ENCODE measurements at regions not wholly inside any gene's neighbourhood (a gene's known extent, or its start where the extent isn't known, plus 50 kb on each side); places are given as distances from the start of the nearest gene placed in this dataset.

DNA sequence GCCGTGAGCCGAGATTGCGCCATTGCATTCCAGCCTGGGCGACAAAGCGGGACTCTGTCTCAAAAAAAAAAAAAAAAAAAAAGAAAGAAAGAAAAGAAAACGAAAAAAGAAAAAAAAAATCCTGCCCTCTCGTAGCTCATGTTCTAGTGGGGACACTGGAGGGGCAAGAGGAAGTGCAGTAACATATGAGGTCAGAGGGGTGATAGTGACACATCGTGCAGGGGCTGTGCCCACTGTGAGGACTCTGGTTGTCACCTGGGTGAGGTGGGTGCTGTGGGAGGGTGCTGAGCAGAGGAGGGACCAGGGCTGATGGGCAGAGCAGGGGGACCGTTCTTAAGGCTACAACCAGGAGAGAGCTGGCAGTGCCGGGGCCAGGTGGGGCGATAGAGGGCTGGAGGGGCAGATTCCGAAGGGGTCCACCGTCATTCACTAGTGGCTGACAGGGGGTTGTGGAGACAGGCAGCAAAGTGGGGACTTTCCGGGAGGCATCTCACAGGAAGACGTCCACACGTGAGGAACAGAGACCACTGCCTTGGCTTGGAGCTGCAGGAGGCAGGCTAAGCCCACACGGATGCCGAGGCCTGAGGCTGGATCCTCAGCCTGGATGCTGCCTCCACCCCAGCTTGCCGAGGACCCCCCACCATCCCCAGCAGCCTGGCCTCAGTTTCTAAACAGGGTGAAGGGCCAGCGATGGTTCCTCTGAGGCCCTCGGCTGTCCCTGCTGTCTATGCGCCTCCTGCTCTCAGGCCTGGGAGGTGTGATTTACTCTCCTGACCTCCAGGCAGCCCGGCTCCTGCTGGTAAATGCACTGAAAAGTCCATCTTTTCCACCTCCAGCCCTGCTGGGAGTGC is 154.3 kb upstream of the IQSEC1 start:
- no peak for DNase-seq (ENCODE audit: low spot score)

DNA sequence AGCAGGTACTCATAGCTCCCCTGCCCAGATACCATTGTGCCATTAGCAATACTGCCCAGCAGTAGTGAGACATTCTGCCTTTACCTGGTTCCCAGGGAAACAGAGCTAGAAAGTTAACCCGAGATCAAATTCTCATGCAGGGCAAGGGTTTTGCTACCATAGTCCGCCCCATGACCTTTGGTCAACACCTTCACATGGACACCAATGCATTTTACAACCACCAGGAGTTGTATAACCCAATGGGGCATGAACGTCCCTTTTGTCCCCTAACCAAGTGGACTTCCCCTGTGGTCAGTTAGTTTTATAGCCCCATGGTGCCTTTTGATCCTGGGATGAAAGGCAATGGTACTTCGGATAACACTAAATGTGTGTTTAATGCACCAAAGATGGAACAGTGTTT is 151.7 kb upstream of the IQSEC1 start:
- DNase-seq (ENCODE audit: low spot score): peak; percentile 55

DNA sequence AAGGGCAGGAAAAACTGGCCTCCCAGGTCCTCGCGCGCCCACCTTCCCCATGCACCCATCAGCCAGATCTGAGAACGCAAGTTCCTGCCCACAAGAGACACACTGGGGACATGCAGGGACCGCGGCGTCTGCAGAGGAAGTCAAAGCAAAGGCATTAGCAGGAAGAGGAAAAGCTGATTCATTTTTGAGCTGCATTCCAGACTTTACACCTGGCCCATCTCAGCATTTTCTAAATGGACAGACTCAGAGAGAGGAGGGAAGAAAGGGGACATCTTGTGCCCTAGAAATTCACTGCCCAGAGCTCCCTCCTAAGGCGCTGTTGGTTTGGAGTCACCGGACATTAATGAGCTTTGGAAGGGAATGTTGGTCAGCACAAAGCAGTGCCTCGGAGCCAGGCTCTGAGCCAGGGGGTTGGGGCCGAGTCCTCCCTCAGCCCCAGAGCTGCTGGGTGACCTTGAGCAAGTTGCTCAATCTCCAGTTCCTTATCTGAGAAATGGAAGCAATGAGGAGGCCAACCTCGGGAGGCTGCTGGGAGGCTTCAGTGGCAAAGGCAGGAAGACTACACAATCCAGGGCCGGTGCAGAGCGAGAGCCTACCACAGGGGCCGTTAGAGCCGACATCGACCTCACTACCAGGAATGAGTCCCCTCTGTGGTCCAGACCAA is 150.5 kb upstream of the IQSEC1 start:
- DNase-seq (ENCODE audit: low spot score): no peak

DNA sequence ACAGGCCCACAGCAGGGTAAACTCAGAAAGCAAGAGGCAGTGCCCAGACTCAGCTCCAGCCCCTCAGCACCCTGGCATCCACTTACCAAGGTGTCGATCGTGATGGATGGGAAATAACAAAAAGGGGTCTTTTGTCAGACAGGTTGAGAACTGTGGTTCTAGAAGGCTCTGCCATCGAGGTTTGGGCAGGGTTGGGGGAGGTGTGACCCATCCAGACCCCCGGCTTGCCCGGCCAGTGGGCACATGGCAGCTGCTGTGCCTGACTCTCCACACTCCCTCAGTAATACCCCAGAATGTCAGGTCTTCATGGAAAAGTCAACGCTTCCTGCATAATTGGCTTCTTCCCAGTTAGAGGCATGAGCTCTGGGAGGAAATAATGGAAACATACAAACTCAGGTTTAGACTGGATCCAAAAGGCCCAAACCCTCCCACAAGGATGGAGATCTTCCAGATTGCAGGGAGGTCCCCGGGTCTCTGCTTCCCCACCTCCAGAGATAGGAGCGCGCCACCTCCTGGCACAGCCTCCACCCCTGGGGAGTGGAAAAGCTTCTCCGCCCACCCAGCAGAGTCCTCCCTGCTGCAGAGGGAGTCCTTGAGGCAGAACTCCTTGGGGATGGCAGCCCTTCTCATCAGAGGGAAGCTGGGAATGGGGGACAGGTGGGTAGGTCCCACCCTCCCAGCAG is 149.8 kb upstream of the IQSEC1 start:
- DNase-seq (ENCODE audit: low spot score): no peak

DNA sequence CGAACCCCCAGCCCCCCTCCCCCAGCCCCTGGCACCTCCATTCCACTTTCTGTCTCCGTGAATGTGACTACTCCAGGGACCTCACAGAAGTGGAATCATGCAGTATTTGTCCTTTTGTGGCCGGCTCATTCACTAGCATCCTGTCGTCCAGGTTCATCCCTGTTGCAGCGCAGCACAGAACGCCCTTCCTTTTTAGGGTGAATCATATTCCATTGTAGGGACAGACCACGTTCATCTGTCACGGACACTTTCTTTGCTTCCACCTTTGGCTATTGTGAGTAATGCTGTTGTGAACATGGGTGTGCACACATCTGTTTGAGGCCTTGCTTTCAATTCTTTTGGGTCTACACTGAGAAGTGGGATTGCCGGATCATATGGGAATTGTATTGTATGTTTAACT is 148.9 kb upstream of the IQSEC1 start:
- DNase-seq (ENCODE audit: low spot score): no peak

DNA sequence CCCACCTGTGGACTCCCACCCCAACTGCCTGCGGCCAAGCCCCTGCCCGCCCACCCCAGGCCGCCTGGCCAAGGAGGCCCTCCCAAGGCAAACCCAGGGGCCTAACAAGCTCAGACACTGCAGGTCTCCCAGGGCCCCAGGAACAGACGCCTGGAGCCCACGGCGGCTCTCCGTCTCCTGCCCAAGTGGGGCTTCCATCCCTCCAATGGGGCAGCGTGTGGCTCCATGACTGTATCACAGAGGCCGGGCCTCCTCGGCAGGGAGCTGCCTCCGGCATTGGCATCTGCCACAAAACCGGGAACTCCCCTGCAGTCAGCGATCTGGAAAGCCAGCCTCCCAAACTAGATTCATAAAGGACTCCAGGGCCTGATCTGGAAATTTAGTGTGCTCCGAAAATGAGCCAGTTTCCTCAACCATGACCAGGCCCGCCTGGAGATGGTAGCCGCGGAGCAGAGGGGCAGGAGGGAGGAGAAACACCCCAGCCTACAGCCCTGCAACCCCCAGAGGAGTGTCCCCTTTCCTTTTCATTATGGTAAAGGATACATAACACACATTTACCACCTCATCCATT is 148.3 kb upstream of the IQSEC1 start:
- no peak for DNase-seq (ENCODE audit: low spot score)

DNA sequence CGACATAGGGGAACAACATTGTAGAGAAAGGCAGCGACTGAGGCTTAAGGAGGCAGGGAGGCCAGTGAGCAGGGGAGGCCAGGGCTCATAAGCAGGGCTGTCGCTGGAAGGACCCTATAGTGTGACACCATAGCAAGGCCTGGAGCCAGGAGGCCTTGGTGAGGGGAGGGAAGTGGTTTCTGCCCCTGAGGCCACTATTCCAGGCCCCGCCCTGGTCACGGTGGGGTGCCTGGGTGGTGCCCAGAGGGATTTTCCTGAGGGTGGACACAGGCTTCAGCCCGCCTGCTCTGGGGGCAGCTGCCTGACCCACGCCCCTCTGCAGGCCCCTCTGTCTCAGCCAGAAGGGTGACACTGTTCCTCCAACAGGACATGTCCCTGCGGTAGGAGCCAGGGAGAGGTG is 147.8 kb upstream of the IQSEC1 start:
- no peak for DNase-seq (ENCODE audit: low spot score)

DNA sequence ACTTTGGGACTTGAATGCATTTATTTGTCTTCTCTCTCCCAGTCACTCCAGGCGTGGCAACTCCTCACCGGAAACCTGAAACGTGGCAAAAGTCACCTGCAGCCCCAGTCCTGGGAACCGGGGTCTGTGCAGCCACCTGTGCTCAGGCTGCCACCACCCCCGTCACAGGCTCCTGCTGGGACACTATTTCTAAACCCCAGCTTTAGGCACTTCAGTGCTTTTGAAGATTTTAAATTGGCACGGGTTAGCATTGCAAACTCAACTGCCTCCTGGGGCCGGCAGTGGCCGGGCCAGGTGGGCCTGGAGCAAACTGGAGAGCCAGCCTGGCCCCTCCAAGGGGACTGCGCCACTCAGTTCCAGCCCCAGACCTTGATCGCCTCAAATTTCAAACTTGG is 146.7 kb upstream of the IQSEC1 start:
- no peak for DNase-seq (ENCODE audit: low spot score)

DNA sequence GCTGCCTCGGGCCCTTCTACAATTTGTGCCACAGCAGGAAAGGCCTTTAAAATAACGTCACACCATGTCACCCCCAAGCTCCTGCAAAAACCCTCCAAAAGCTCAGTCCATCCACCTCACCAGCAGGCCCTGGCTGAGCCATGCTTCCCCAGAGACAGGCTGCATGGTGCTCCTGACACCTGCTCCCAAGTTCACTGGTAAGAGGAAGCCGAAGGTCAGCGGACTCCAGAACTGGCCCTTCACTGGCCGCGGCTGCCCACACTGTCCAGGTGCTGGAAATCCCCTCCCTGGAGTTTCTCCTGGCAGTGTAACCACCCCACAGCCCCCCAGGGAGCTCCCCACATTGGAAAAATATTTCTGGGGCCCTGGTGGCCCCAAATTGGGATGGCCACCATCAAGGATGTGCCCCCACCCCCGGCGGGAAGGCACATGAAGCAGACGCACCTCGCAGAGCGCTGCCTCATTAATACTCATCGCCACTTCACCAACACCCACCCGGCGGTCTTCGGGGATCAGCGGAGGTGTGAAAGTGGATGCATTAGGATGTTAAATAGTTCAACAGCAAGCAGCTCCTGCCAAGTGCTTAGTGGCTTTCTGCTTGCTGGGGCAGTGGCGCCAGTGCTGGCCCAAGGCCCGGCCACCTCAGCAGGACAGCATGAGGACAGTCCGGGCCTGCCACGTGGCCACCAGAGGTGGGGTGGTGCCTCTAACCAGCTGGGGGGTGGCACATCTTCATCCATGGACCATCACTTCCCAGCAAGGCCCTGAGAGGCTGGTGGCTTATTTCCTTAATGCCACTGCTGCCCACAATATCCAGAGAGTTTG is 146.1 kb upstream of the IQSEC1 start:
- DNase-seq (ENCODE audit: low spot score): no peak

DNA sequence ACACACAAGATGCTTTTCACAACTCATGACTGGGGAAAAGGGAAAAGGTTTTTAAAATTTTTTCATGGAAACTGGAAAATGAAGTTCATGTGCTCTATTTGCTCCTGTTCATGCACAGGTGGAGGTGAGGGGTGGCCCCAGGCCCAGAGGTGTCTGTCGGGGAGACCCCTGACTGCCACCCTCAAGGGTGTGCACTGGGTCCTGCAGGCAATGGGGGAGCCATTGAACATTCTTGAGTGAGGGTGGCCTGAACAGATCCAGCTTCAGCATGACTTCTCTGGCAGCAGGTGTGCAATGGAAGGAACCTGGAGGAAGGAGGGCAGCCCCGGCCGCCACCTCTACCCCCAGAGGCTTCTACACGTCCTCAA is 145.3 kb upstream of the IQSEC1 start:
- no peak for DNase-seq (ENCODE audit: low spot score)

DNA sequence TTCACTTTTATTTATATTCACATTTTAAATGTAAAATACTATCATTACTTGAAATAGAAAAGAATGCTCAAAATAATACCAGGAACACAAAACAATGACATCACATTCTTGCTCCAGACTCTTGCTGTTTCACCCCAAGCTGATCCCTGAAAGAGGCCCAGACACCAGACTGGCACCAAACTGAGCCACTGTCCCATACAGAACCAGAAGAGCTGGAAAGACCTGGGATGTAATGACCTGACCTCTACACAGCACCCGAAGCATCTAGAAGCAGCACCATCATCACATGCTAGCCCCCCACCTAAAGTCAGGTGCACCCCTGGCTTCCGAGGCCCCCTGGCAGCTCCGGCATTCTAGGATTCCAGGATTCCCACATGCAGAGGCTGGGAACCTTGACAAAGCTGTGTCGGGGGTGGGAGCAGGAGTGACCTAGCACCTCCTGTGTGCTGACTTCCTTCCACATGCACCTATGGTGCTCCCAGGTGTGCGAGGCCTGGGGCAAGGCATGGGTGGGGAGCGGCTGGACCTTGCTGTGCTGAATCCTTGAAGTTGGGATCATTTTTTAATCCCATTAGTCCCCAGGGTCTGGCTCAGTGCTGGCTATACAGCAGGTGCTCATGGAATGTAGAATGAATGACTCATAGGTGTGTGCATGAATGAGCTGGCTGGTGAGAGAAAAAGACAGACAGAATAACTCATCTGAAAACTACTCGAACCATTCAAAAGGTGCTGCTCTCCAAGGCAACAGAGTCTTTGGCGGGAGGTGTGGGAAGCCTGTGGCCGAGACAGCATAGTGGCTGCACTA is 144.7 kb upstream of the IQSEC1 start:
- peak; percentile 85 for DNase-seq (ENCODE audit: low spot score)

DNA sequence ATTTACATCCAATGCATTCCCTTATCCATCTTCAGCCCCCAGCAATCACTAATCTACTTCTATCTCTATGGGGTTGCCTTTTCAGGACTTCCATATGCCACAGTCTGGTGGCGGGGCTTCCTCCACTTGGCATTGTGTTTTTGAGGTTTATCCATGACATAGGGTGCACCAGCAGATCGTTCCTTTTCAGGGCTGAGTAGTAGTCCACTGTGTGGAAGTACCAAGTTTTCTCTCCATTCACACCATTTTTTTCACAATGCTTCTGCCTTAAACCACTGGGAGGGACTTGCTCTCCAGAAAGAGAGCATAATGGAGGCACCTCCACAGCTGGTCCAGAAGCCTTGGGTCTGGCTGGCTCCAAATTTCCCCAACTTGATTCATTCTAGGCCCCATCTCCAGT is 144.0 kb upstream of the IQSEC1 start:
- no peak for DNase-seq (ENCODE audit: low spot score)

DNA sequence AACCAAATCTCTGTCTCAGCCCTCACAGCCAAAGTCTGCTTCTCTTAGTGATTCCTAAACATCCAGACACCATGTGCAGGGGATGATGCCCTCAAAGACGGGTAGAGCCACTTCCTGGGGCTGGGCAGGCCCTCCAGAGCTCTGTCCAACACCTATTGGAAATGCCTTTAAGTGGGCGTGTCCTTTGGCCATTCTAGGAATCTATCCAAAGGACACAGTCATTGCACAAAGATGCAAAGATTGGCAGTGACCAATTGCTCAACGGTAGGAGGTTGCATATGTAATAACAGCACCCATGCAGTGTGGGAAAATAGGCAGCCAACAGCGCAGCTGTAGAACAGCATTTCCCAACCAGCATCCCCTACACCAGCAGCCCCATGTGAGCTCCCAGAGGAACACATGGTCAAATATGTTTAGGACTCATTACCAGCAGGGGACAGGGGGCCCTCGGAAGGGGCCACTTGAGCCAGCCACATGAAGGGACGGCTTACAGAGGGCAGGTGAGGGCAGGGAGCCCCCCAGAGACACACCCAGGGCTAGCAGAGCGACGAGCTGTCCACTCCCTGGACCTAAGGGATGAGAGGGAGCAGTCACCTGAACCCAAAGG is 142.8 kb upstream of the IQSEC1 start:
- peak; percentile 39 for DNase-seq (ENCODE audit: low spot score)

DNA sequence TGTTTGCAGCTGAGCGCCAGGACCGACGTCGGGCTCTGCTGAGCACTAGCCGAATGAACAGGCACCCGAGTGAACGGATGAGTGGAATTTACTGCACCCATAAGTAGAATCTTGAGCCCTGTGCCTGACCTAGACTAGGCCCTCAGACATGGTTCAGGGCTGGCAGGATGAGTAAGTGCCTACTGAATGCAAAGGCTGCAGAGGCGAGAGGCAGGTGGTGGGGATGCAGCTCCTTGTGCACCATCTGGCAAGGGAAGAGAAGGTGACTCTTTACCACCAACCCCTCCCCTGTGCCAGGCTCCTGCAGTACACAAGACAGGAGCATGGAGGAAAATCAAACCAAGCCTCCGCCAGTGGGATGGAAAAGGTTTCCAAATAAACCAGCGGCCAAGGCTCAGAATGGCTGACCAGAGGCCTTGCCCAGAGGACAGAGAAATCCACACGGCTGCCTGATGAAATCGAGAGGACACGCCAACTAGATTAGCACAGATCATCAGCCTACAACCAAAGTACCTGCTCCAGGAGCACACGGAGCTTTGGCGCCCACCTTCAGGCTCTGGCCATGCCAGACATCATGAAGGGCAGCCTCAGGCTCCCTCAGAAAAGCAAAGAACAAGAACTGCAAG is 141.7 kb upstream of the IQSEC1 start:
- no peak for DNase-seq (ENCODE audit: low spot score)

DNA sequence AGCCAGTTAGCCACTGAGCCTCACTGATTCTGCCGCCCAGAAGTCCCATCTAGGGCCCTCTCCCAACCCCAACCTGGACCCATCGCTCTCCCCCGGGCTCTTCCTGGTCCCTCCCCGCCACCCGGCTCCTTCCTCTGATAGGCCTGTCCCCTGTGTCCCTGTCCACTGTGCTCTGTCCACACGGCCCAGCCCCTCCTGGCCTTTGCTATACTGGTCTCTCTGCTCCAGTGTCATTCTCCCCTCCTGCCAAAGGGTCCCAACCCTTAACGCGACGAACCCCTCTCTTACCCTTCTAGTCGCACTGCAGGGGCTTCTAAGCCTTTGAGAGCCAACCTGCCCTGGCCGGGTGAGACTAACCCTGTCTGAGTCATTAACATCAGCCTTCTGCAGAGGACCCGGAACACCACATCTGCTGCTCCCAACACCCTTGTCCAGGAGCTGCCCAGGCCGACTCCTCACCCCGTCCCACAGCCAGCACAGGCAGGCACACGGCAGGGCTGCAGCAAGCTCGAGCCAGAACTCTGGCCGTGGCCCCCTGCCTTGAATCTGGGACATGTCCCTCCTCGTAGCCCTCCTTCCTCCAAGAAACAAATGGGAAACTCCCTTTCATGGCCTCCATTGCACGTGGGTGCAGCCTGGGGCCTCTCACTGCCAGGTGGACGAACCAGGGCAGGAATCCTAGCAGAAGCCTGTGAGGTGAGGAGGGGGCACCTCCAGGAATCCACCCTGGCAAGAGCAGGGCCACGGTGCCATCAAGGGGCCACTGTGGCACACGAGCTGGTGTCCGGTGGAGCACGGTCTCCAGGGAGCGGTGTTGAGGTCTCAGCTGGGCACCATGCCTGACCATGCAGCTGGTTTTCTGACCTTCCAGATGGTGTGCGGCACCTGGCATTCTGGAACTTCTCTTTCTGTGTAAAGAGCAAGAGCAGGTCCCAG is 140.9 kb upstream of the IQSEC1 start:
- no peak for DNase-seq (ENCODE audit: low spot score)

DNA sequence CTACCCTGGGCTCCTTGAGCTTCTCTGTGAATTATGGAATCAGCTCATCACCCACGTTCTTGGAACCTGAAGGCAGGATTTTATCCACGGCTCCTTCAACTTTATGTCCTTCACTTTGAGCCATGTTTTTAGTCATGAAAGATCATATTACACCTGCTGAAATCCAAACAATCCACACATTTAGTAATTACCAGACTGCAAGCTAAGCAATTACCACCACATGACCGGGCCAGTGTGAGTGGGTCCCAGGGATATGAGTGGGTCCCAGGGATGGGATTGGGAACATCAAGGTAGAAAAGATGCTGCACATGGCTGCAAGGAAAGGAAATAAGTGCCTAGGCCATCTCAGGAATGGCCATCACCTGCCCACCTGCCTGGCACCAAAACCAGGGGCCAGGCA is 140.3 kb upstream of the IQSEC1 start:
- DNase-seq (ENCODE audit: low spot score): no peak

DNA sequence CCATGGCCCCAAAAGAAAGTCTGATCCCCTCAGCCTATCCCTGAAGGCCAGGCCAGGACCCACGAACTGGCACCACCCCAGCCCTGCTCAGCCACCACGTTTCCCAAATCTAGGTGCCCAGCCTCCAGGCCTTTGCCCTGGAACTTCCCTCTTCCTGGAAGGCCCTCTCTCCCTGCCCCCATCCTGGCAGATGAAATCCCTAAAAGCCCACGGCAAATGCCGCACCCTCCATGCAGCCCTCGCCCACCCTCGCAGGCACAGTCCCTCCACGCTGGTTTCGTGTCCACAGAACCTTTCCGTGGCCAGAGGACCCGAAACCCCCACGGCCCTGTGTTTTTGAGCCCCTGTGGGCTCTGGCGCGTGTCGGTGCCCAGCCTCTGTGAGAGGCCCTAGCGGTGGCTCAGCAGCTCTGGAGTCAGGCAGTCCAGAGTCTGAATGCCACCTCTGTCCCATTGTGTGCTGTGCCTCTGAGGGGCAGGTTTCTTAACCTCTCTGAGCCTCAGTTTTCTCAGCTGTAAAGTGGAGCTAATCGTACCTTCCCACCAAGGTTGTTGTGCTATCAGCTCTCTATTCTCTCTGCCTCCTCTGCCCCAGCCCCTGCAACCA is 138.5 kb upstream of the IQSEC1 start:
- no peak for DNase-seq (ENCODE audit: low spot score)

DNA sequence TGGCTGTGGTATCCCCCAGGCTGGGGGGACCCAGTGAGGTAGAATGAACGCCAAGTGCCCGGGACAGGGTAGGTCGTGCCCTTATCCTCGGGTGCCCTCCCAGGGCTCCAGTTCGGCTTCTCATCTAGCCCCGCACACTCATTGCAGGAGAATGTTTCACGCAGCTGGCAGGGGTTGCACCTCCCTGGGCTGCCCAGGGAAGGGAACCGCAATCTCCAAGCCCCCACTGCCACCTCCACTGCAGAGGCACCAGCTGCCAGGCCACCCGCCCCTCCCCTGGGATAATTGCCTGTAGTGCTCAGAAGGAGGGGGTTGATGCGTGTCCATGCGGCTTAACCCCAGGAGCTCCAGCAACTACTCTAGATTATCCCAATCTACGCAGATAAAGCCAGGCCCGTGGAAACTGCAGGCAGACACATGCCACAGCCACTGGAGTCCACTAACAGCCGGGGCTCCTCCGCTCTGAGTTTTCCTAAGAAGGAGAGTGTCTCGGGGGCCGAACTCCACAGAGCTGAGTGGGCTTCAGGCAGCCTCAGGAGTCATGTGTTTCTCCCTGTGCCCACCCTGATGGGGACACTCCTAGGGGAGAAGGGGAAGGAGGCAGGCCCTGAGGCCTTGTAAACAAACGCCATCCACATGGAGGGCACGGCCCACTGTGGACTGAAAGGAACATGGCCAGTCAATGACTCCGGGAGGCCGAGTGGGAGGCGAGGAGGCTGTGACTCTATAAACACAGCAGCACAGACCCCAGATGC is 137.2 kb upstream of the IQSEC1 start:
- DNase-seq (ENCODE audit: low spot score): no peak
